GM12864 (cell line): ENCODE measurements at regions not wholly inside any gene's neighbourhood (a gene's known extent, or its start where the extent isn't known, plus 50 kb on each side); places are given as distances from the start of the nearest gene placed in this dataset.

Experiments used
- DNase-seq: peaks from one replicate; pipeline ENCODE4 v3.0.0-alpha.2; 2011; ENCODE audit warnings: low read depth
- H3K4me3 ChIP-seq: 2 replicates; pipeline ENCODE4 v1.5.1; 2011; ENCODE audit warnings: mild to moderate bottlenecking, low read depth, low read length, control low read depth
- TF ChIP-seq, protein P1 (sequence below): IDR thresholded peaks from 2 replicates; pipeline ENCODE4 v1.5.1; 2011; ENCODE audit warnings: low read depth, mild to moderate bottlenecking, moderate library complexity, low read length, control low read depth, inconsistent platforms; ENCODE audit errors: missing control alignments

DNA sequence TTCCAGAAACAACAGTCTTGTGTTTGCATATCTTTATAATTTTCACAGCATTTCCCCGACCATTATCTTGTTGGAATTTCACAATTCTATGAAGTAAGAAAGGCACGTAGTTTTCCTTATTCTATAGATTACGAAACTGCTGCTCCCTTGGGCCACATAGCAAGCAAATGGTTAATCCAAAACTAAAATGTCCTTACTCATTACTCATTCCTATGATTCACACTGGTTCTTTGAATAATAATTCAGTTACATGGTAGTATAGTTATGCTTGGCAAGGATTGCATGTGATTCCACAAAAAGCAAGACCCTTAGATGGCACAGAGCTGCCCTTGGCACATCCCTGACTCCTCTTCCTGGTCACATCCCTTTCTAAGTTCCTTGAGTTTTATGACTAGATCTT lies 51.2 kb downstream of the OR13H1 start:
- DNase-seq, result no peak
- TF ChIP-seq, protein P1, sequence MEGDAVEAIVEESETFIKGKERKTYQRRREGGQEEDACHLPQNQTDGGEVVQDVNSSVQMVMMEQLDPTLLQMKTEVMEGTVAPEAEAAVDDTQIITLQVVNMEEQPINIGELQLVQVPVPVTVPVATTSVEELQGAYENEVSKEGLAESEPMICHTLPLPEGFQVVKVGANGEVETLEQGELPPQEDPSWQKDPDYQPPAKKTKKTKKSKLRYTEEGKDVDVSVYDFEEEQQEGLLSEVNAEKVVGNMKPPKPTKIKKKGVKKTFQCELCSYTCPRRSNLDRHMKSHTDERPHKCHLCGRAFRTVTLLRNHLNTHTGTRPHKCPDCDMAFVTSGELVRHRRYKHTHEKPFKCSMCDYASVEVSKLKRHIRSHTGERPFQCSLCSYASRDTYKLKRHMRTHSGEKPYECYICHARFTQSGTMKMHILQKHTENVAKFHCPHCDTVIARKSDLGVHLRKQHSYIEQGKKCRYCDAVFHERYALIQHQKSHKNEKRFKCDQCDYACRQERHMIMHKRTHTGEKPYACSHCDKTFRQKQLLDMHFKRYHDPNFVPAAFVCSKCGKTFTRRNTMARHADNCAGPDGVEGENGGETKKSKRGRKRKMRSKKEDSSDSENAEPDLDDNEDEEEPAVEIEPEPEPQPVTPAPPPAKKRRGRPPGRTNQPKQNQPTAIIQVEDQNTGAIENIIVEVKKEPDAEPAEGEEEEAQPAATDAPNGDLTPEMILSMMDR, result no peak
- no peak overlapping the region for H3K4me3 ChIP-seq

DNA sequence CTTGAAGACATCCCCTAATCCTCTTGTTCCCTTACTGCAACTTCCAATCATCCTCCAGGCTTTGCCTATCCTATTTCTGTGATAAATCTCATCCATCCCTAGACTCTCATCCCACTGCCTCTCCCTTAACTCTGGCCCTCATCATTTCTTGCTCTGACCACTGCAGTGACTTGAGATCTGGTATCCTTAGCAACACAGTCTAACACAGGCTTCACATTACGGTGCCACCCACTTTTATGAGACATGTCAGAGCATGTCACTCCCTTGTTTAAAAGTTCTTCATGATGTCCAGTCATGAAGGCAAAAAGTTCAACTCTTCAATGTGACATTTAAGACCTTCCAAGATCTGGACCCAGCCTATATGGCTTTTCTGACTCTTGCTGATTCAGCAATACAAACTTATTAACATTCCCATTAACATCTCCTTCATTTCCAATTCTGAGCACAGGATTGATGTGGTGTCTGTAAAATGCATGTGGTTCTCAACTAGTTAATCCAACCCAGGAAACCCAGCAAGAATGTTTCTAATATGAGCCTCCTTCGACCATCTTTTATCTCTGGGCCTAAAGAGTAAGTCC lies 64.0 kb downstream of the OR13H1 start:
- TF ChIP-seq, protein P1, result no peak
- no peak for DNase-seq
- no peak overlapping the region for H3K4me3 ChIP-seq

DNA sequence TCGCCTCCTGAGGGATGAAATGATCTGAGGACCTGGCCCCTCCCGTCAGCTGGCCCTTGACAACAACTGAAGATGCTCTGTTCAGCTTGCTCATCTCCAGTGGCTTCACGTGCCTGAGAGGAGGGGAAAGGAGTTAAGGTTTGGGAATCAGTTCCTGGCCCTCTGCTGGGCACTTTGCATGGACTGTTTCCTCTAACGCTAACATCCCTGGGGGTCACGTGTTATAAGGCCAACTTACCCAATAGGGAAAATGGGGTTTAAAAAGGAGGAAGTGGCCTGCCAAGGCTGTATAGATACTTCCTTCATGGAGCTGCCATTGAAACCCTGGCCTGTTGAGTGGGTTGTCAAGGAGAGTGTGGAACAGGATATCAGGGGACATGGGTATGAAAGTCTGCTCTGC lies 65.6 kb downstream of the OR13H1 start:
- no peak for DNase-seq
- no peak overlapping the region for H3K4me3 ChIP-seq
- TF ChIP-seq, protein P1, result no peak

DNA sequence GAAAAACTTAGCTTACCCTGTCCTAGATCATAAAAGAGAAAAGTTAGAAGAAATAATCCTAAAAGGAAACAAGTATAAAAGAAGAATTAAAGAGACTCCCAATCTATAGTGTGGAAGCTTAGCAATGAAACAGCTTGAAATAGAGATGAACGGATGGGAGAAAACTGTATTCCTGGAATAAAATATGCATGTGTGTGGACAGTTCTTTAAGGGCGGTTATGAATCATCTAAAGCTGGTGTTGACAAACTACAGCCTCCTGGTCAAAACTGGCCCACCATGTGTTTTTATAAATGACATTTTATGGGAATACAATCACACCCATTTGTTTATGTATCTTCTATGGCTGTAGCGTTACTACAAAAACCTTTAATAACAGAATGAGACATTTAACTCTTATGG lies 69.4 kb downstream of the OR13H1 start:
- no peak overlapping the region for H3K4me3 ChIP-seq
- TF ChIP-seq, protein P1, result no peak
- no peak for DNase-seq

DNA sequence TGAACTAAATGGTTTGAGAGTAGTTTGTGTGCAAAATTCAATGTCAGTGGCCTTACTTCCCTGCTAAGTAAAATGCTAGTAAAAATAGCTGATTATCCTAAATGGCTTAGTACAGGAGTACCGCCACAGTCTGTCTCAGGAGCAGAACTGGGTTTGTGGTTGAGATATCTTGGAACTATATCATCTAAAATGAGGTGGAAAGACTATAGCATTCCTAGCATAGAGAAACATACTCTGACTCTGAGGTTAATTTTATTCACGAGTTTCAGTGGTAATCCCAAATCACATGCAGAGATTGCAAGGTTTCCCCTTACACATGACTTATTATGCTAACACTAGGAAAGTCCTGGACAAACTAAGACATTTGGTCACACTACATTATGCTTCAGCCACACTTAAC lies 70.4 kb downstream of the OR13H1 start:
- no peak for DNase-seq
- TF ChIP-seq, protein P1, result no peak
- H3K4me3 ChIP-seq, result no peak overlapping the region

DNA sequence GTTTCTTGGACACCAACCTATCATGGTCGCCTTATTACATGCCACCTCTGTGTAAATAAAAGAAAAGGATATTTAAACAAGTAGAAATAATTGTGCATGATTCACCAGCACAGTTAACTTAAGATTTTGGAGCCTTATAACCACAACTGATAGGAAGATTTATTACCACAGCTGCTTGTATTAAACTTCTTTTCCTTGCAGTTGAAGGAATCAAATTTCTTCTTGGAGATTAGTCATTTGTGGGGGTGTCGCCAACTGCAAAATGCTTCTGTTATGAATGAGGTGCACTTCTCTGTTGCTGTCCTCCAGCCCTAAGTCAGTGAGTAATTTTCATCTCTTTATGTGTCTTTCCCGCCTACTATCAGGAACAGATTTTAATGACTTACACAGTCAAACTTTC lies 73.3 kb downstream of the OR13H1 start:
- H3K4me3 ChIP-seq, result no peak overlapping the region
- DNase-seq, result no peak
- TF ChIP-seq, protein P1, result no peak

DNA sequence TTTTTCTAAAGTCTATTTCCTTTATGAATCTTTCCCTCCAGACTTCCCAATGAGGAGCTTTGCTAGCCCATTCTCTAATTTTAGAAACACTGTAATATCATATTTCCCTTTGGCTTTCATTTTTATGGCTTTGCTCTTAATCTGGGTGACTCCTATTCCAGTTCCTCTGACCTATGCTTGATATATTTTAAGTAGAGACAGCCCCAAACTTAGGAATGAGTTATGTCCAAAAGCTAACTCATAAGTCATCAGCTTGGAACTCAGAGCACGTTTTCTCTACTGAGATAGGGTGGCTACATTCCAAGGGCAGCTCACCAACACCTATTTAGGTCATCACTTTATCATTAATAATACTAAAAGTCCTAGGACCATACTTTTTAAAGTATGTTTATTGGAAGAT lies 77.8 kb downstream of the OR13H1 start:
- DNase-seq, result no peak
- TF ChIP-seq, protein P1, result no peak
- H3K4me3 ChIP-seq, result no peak overlapping the region
